ENCODE measurements at regions not wholly inside any gene's neighbourhood (a gene's known extent, or its start where the extent isn't known, plus 50 kb on each side); places are given as distances from the start of the nearest gene placed in this dataset.

GRCh38 chr3:19060404-19060803 lies 87.9 kb upstream of the KCNH8 start:
- no peak overlapping the region for H2BK20ac ChIP-seq (ENCODE audit: low read depth, low read length)
- no peak overlapping the region for H3K23ac ChIP-seq (ENCODE audit: low read depth, low read length)
- H3K14ac ChIP-seq (replicated peaks; ENCODE audit: low read depth, low read length) = no peak overlapping the region
- no peaks in the 10 kb centered on the region for H3K27me3 ChIP-seq (ENCODE audit: control insufficient read depth, insufficient read depth, low read length)
- intact Hi-C loops (cut with micrococcal nuclease) (no loop called here), dilution Hi-C loops (cut with HindIII; ENCODE audit: low sequenced_read_pairs, unreplicated experiment) (no loop called here), in situ Hi-C loops (cut with MboI; ENCODE audit: low sequenced_read_pairs) (no loop called here)
- peaks cover 2% of the 10 kb centered on the region for H3K9me3 ChIP-seq (ENCODE audit: control insufficient read depth, insufficient read depth, low read length)
- no peak overlapping the region for H2BK120ac ChIP-seq (ENCODE audit: low read depth, low read length)
- H3K4ac ChIP-seq (ENCODE audit: low read depth, low read length) = no peak overlapping the region
- H2BK5ac ChIP-seq (ENCODE audit: low read depth, low read length, poor library complexity, severe bottlenecking) = no peak overlapping the region
- no peak for ATAC-seq (ENCODE audit: low read depth)
- no peak overlapping the region for H2BK15ac ChIP-seq (ENCODE audit: low read depth, low read length)
- H3K56ac ChIP-seq (ENCODE audit: extremely low read depth, insufficient read depth, low read length) = no peak overlapping the region
- no peak overlapping the region for H2AFZ ChIP-seq (replicated peaks; ENCODE audit: low read length, poor library complexity)
- ChIA-PET POLR2A (ENCODE audit: unreplicated experiment) (no interaction called here), CTCF (no interaction called here)
- no peak for DNase-seq
- no peak overlapping the region for H4K8ac ChIP-seq (ENCODE audit: low read depth in 2 of 2, low read length in 2 of 2)
- H4K20me1 ChIP-seq (ENCODE audit: insufficient read depth, low read length) = no peaks in the 10 kb centered on the region
- H2AK9ac ChIP-seq (replicated peaks; ENCODE audit: low read depth, low read length, poor library complexity) = no peak overlapping the region
- BruUV-seq (replicated peaks) = no TSS peak
- H4K5ac ChIP-seq (ENCODE audit: low read depth, low read length) = no peak overlapping the region
- no peak overlapping the region for H2AK5ac ChIP-seq (ENCODE audit: low read depth, low read length)
- no CpG with 5 or more reads among the region's 1 CpG for WGBS, 2 experiments (ENCODE audit: extremely low coverage in 2 of 2, insufficient read length in 1 of 2)
- no peaks in the 10 kb centered on the region for H3K9me1 ChIP-seq (ENCODE audit: insufficient read depth, low read length)
- no peak overlapping the region for H4K91ac ChIP-seq (ENCODE audit: insufficient read depth, low read depth, low read length)
- H3K4me3 ChIP-seq (ENCODE audit: insufficient read depth, low read depth, low read length) = no peak overlapping the region
- no peaks in the 10 kb centered on the region for H3K79me1 ChIP-seq (ENCODE audit: low read depth in 1 of 2, low read length in 2 of 2)
- H3K9ac ChIP-seq (ENCODE audit: low read depth, low read length) = no peak overlapping the region
- H3K27ac ChIP-seq (ENCODE audit: insufficient read depth, low read length) = no peak overlapping the region
- H3K18ac ChIP-seq (ENCODE audit: low read depth, low read length) = no peak overlapping the region
- no peaks in the 10 kb centered on the region for H3K36me3 ChIP-seq (ENCODE audit: control insufficient read depth, insufficient read depth, low read length)
- TF ChIP-seq POLR2A (IDR thresholded peaks at IDR 0.05; ENCODE audit: low read depth, low read length) (no peak), RFX5 (IDR thresholded peaks at IDR 0.05; ENCODE audit: low read depth, low read length) (no peak), NFE2L2 (IDR thresholded peaks at IDR 0.05; ENCODE audit: low read depth, low read length) (no peak)
- no peak overlapping the region for H3K4me2 ChIP-seq (ENCODE audit: low read depth, low read length)
- H3K4me1 ChIP-seq (ENCODE audit: control insufficient read depth, insufficient read depth, low read length) = no peaks in the 10 kb centered on the region
